K562 (cell line): ENCODE measurements at regions not wholly inside any gene's neighbourhood (a gene's known extent, or its start where the extent isn't known, plus 50 kb on each side); places are given as distances from the start of the nearest gene placed in this dataset.

Experiments used
- ATAC-seq: fragments of 200-7000 bp; cut with Tn5 transposase; 3 replicates; pipeline ENCODE4 v1.9.1; 2020; ENCODE audit warnings: moderate library complexity
- BruUV-seq: library from RNA; stranded (reverse); fragments of 400-500 nt; replicated peaks from 2 replicates; lab custom pipeline; 2021; lab: Mats Ljungman, UMichigan
- CTCF ChIA-PET: fragments of 300-600 bp; formaldehyde crosslinking; extraction: SDS; loops from one replicate; lab custom pipeline; 2021; ENCODE audit warnings: low intra/inter-chr PET ratio; lab: Yijun Ruan, JAX
- POLR2A ChIA-PET: fragments of 300-600, 350-650 bp; sonication (Branson Sonifier 250); formaldehyde crosslinking; extraction: SDS; loops from one replicate; lab custom pipeline; 2021; ENCODE audit warnings: antibody characterized with exemption, inconsistent platforms; lab: Yijun Ruan, JAX
- DNase-seq, 4 experiments: peaks; one replicate each; pipeline versions ENCODE4 v3.0.0 to v3.0.0-alpha.2; 2011 to 2018; ENCODE audit warnings: low spot score in 3 of 4, mixed read lengths in 3 of 4; ENCODE audit errors: extremely low read depth in 1 of 4
- FAIRE-seq: peaks from 2 replicates; lab custom pipeline; 2011; peaks lifted over from hg19 to GRCh38; lab: Jason Lieb, UNC
- H2AFZ ChIP-seq: 2 replicates; pipeline ENCODE4 v1.6.0; 2011; ENCODE audit warnings: low read depth, low read length, control low read depth, inconsistent platforms
- H3K27ac ChIP-seq: fragments of 200-600 bp; 3 replicates; pipeline ENCODE4 v1.8.0; 2011; ENCODE audit warnings: low read depth, mild to moderate bottlenecking, control low read depth, inconsistent platforms, low read length, moderate library complexity, mixed read lengths; ENCODE audit errors: extremely low read depth
- H3K27me3 ChIP-seq, 2 experiments: fragments of 300-600 bp in 1 of 2; 2 replicates in 1 of 2; 3 replicates in 1 of 2; pipeline versions ENCODE4 v1.6.0 to v1.8.0; 2011; ENCODE audit warnings: inconsistent platforms in 2 of 2, low read length in 2 of 2, mild to moderate bottlenecking in 1 of 2, mixed read lengths in 1 of 2, moderate library complexity in 1 of 2; ENCODE audit not compliant: control insufficient read depth in 2 of 2, insufficient read depth in 2 of 2
- H3K36me3 ChIP-seq: fragments of 300-600 bp; 3 replicates; pipeline ENCODE4 v1.8.0; 2011; ENCODE audit warnings: mild to moderate bottlenecking, low read length, inconsistent platforms; ENCODE audit not compliant: control insufficient read depth, insufficient read depth
- H3K4me1 ChIP-seq, 2 experiments: fragments of 200-600 bp in 1 of 2; replicated peaks in 1 of 2; 2 replicates in 1 of 2; 3 replicates in 1 of 2; pipeline versions ENCODE4 v1.5.1 to v1.8.0; 2011; ENCODE audit warnings: inconsistent platforms in 2 of 2, low read length in 2 of 2, mild to moderate bottlenecking in 1 of 2, mixed read lengths in 1 of 2, moderate library complexity in 1 of 2; ENCODE audit not compliant: control insufficient read depth in 2 of 2, insufficient read depth in 2 of 2
- H3K4me2 ChIP-seq: 2 replicates; pipeline ENCODE4 v1.6.1; 2011; ENCODE audit warnings: low read length, control low read depth, inconsistent platforms, mixed read lengths; ENCODE audit not compliant: insufficient read depth
- H3K4me3 ChIP-seq: fragments of 200-600 bp; sonication (generic), shearing (Covaris generic); 2 replicates; pipeline ENCODE4 v1.5.1; 2016; ENCODE audit warnings: control low read depth, inconsistent platforms
- H3K79me2 ChIP-seq: fragments of 200-600 bp; 3 replicates; pipeline ENCODE4 v1.8.0; 2011; ENCODE audit warnings: low read length, inconsistent platforms; ENCODE audit not compliant: control insufficient read depth, insufficient read depth
- H3K9ac ChIP-seq, 2 experiments: 2 replicates each; pipeline versions ENCODE4 v1.6.0 to v1.6.1; 2011; ENCODE audit warnings: low read depth in 2 of 2, low read length in 2 of 2, control low read depth in 1 of 2, inconsistent platforms in 1 of 2, mild to moderate bottlenecking in 1 of 2, mixed read lengths in 1 of 2; ENCODE audit not compliant: insufficient read depth in 1 of 2
- H3K9me1 ChIP-seq: one replicate; pipeline ENCODE4 v1.6.0; 2011; ENCODE audit warnings: inconsistent platforms, mild to moderate bottlenecking, low read length, moderate library complexity; ENCODE audit not compliant: control insufficient read depth, insufficient read depth
- H3K9me3 ChIP-seq: replicated peaks from 2 replicates; pipeline ENCODE4 v1.5.1; 2011; ENCODE audit warnings: low read depth, low read length, inconsistent platforms; ENCODE audit not compliant: control insufficient read depth, insufficient read depth
- H4K20me1 ChIP-seq: replicated peaks from 2 replicates; pipeline ENCODE4 v1.6.1; 2011; ENCODE audit warnings: low read length, inconsistent platforms, mixed read lengths; ENCODE audit not compliant: control insufficient read depth, insufficient read depth
- CBFB ChIP-seq: sonication (generic); formaldehyde crosslinking; IDR thresholded peaks from 2 replicates; pipeline ENCODE4 v1.4.0; 2020; ENCODE audit warnings: mild to moderate bottlenecking, missing genetic modification reagents
- FOXK1 ChIP-seq: sonication (generic); formaldehyde crosslinking; IDR thresholded peaks from 2 replicates; pipeline ENCODE4 v1.8.0; 2022; ENCODE audit warnings: missing genetic modification reagents, mild to moderate bottlenecking, borderline replicate concordance
- FOXK2 ChIP-seq, 2 experiments: fragments of 450-650 bp; IDR thresholded peaks in 1 of 2; conservative IDR thresholded peaks in 1 of 2; 2 replicates each; pipeline ENCODE4 v1.6.1; 2016; ENCODE audit warnings: low read depth in 2 of 2, mild to moderate bottlenecking in 1 of 2
- GTF2E2 ChIP-seq: fragments of 200-800 bp; sonication (Bioruptor generic); IDR thresholded peaks from 2 replicates; pipeline ENCODE4 v1.6.1; 2016; ENCODE audit warnings: missing genetic modification characterization, missing compliant biosample characterization
- PPARD ChIP-seq: fragments of 250-450 bp; sonication (Bioruptor Pico); IDR thresholded peaks from 2 replicates; pipeline ENCODE4 v1.8.0; 2022; ENCODE audit warnings: inconsistent platforms, mild to moderate bottlenecking, moderate library complexity
- SREBF2 ChIP-seq: sonication (generic); formaldehyde crosslinking; IDR thresholded peaks from 2 replicates; pipeline ENCODE4 v1.4.0; 2020; ENCODE audit warnings: mild to moderate bottlenecking, missing genetic modification reagents
- ZNF639 ChIP-seq, 2 experiments: fragments of 200-800 bp in 1 of 2; sonication (Bioruptor generic) in 1 of 2; sonication (generic) in 1 of 2; formaldehyde crosslinking in 1 of 2; IDR thresholded peaks in 1 of 2; conservative IDR thresholded peaks in 1 of 2; 2 replicates each; pipeline versions ENCODE4 v1.5.0 to v1.6.1; 2016 to 2020; ENCODE audit warnings: missing compliant biosample characterization in 1 of 2, missing genetic modification characterization in 1 of 2, missing genetic modification reagents in 1 of 2
- WGBS: fragments of 100-300 bp; shearing (Covaris generic); methylation state at CpG from one replicate; pipeline ENCODE4 v1.1.6; 2016; ENCODE audit warnings: low coverage, mixed read lengths; ENCODE audit not compliant: insufficient coverage; ENCODE audit errors: missing lambda C conversion rate; 5-methylcytosine and 5-hydroxymethylcytosine counted together
- in situ Hi-C: fragments of 300-500 bp; cut with MboI; formaldehyde crosslinking; loops from 4 replicates; pipeline ENCODE4 v1.15.0; 2018; ENCODE audit warnings: inconsistent platforms, mixed read lengths
- intact Hi-C: fragments of 100-400 bp; cut with micrococcal nuclease; formaldehyde crosslinking; loops from 2 replicates; pipeline ENCODE4 v1.14.2; 2022
- TF ChIP-seq, protein P1 (sequence below): sonication (generic); formaldehyde crosslinking; IDR thresholded peaks from 2 replicates; pipeline ENCODE4 v1.8.0; 2022; ENCODE audit warnings: missing genetic modification reagents, mild to moderate bottlenecking, moderate library complexity, borderline replicate concordance

DNA sequence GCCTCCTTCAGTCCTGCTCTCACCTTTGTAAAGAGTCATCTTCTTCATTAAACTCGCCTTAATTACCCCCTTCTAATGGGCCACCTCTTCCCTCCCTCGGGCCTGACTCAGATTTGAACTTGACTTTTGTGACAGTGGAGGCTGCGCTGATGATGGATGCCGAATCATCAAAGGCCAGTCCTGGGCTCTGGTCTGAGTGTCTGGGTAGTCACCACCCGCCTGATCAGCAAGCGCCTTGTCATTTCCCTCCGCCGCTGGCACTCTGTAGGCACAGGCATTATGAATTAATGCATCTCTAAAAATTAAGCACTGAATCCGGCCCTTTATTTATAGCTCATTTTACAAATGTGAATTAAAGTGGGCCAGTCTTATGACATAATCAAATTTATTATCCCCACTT lies 116.7 kb upstream of the PROK2 start:
- Histone ChIP-seq H4K20me1 (no peaks in the 10 kb centered on the region), H3K36me3 (no peaks in the 10 kb centered on the region), H3K79me2 (no peaks in the 10 kb centered on the region), H3K9ac (no peak overlapping the region), H3K27ac (no peak overlapping the region), H3K4me1 (no peaks in the 10 kb centered on the region; a peak in 2 of 5 replicates), H3K9me1 (no peaks in the 10 kb centered on the region), H3K4me3 (no peak overlapping the region), H3K4me2 (no peak overlapping the region), H2AFZ (no peak overlapping the region), H3K27me3 (peaks cover 0 to 15% of the 10 kb centered on the region in 2 experiments; a peak in 2 of 5 replicates), H3K9me3 (no peaks in the 10 kb centered on the region)
- ChIA-PET CTCF (no interaction called here), POLR2A (no interaction called here)
- TF ChIP-seq FOXK1 (CRISPR knock-in tag) = no peak
- TF ChIP-seq SREBF2 (CRISPR knock-in tag) = no peak
- TF ChIP-seq FOXK2 (conservative IDR thresholded peaks at IDR 0.05 in 1 of 2, IDR thresholded peaks at IDR 0.05 in 1 of 2; ENCODE audit: low read depth in 2 of 2) = no peak
- TF ChIP-seq, protein P1, sequence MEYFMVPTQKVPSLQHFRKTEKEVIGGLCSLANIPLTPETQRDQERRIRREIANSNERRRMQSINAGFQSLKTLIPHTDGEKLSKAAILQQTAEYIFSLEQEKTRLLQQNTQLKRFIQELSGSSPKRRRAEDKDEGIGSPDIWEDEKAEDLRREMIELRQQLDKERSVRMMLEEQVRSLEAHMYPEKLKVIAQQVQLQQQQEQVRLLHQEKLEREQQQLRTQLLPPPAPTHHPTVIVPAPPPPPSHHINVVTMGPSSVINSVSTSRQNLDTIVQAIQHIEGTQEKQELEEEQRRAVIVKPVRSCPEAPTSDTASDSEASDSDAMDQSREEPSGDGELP (CRISPR knock-in tag) = no peak
- no peak for TF ChIP-seq GTF2E2 (tag)
- no peak for TF ChIP-seq ZNF639 (CRISPR knock-in tag; conservative IDR thresholded peaks at IDR 0.05 in 1 of 2, IDR thresholded peaks at IDR 0.05 in 1 of 2)
- TF ChIP-seq PPARD (CRISPR knock-in tag) = no peak
- no peak for TF ChIP-seq CBFB (CRISPR knock-in tag)
- intact Hi-C loops = no loop called here
- in situ Hi-C loops = no loop called here
- no peak for FAIRE-seq
- ATAC-seq = no peak
- BruUV-seq = no TSS peak
- 55% methylated on average over 8 of the region's 9 CpGs for WGBS
- DNase-seq = no peak
